ENCODE measurements at regions not wholly inside any gene's neighbourhood (a gene's known extent, or its start where the extent isn't known, plus 50 kb on each side); places are given as distances from the start of the nearest gene placed in this dataset.

GRCh38 chr2:150020221-150020620 is 432.6 kb upstream of the MMADHC start:
- Mint-ChIP-seq H3K4me1 (no peaks in the 10 kb centered on the region), H3K4me3 (no peak overlapping the region), H3K9me3 (peaks cover 0 to 1% (median 0%) of the 10 kb centered on the region in 7 donors), H3K27me3 (peaks cover 4% of the 10 kb centered on the region), H3K36me3 (no peaks in the 10 kb centered on the region), H3K27ac (no peak overlapping the region)
- H3K27me3 ChIP-seq (ENCODE audit: control insufficient read depth, insufficient read depth, low read length) = no peaks in the 10 kb centered on the region
- ATAC-seq (ENCODE audit: low read depth in 2 of 2) (no peak), DNase-seq (no peak)
- no peaks in the 10 kb centered on the region for H3K36me3 ChIP-seq (ENCODE audit: control insufficient read depth, insufficient read depth, low read length)
- no peak overlapping the region for H3K4me3 ChIP-seq (ENCODE audit: low read depth, low read length)
- no peaks in the 10 kb centered on the region for H3K9me3 ChIP-seq (ENCODE audit: control insufficient read depth in 2 of 2, low read length in 2 of 2)
- H3K27ac ChIP-seq (ENCODE audit: insufficient read depth, low read length, poor library complexity, severe bottlenecking) = no peak overlapping the region
- H3K4me1 ChIP-seq (ENCODE audit: control insufficient read depth, insufficient read depth, low read length, poor library complexity, severe bottlenecking) = no peaks in the 10 kb centered on the region

- H3K4me1 ChIP-seq (ENCODE audit: control insufficient read depth, insufficient read depth, low read length, poor library complexity, severe bottlenecking) = no peaks in the 10 kb centered on the region
- Mint-ChIP-seq H3K36me3 (no peaks in the 10 kb centered on the region), H3K27me3 (peaks cover 4% of the 10 kb centered on the region), H3K9me3 (peaks cover 0 to 4% (median 0%) of the 10 kb centered on the region in 7 donors), H3K4me1 (no peaks in the 10 kb centered on the region), H3K27ac (no peak overlapping the region), H3K4me3 (no peak overlapping the region)
- no peak overlapping the region for H3K27ac ChIP-seq (ENCODE audit: insufficient read depth, low read length, poor library complexity, severe bottlenecking)
- no peaks in the 10 kb centered on the region for H3K36me3 ChIP-seq (ENCODE audit: control insufficient read depth, insufficient read depth, low read length)
- H3K9me3 ChIP-seq (ENCODE audit: control insufficient read depth in 2 of 2, low read length in 2 of 2) = no peaks in the 10 kb centered on the region
- no peak overlapping the region for H3K4me3 ChIP-seq (ENCODE audit: low read depth, low read length)
- H3K27me3 ChIP-seq (ENCODE audit: control insufficient read depth, insufficient read depth, low read length) = no peaks in the 10 kb centered on the region
- ATAC-seq (ENCODE audit: low read depth in 2 of 2) (no peak), DNase-seq (no peak)
Measured at GRCh38 chr2:150019063-150019462, 431.5 kb upstream of the MMADHC start.

- no peaks in the 10 kb centered on the region for H3K36me3 Mint-ChIP-seq
- DNase-seq (no peak), ATAC-seq (ENCODE audit: low read depth in 2 of 2) (no peak)
- H3K9me3 ChIP-seq (ENCODE audit: control insufficient read depth in 2 of 2, low read length in 2 of 2) = no peaks in the 10 kb centered on the region
- no peaks in the 10 kb centered on the region for H3K27me3 ChIP-seq (ENCODE audit: control insufficient read depth, insufficient read depth, low read length)
- peaks cover 0 to 7% (median 0%) of the 10 kb centered on the region in 7 donors for H3K9me3 Mint-ChIP-seq
- H3K36me3 ChIP-seq (ENCODE audit: control insufficient read depth, insufficient read depth, low read length) = no peaks in the 10 kb centered on the region
- no peaks in the 10 kb centered on the region for H3K4me1 ChIP-seq (ENCODE audit: control insufficient read depth, insufficient read depth, low read length, poor library complexity, severe bottlenecking)
- no peak overlapping the region for H3K27ac Mint-ChIP-seq
- no peaks in the 10 kb centered on the region for H3K4me1 Mint-ChIP-seq
- H3K4me3 ChIP-seq (ENCODE audit: low read depth, low read length) = no peak overlapping the region
- no peaks in the 10 kb centered on the region for H3K27me3 Mint-ChIP-seq
- no peak overlapping the region for H3K27ac ChIP-seq (ENCODE audit: insufficient read depth, low read length, poor library complexity, severe bottlenecking)
- H3K4me3 Mint-ChIP-seq = no peak overlapping the region
Measured at GRCh38 chr2:150012986-150013385, 425.4 kb upstream of the MMADHC start.

GRCh38 chr2:150011161-150011730 is 423.7 kb upstream of the MMADHC start:
- Histone ChIP-seq H3K9me3 (ENCODE audit: control insufficient read depth in 2 of 2, low read length in 2 of 2) (no peaks in the 10 kb centered on the region), H3K4me3 (ENCODE audit: low read depth, low read length) (no peak overlapping the region), H3K4me1 (ENCODE audit: control insufficient read depth, insufficient read depth, low read length, poor library complexity, severe bottlenecking) (no peaks in the 10 kb centered on the region), H3K27me3 (ENCODE audit: control insufficient read depth, insufficient read depth, low read length) (no peaks in the 10 kb centered on the region), H3K36me3 (ENCODE audit: control insufficient read depth, insufficient read depth, low read length) (no peaks in the 10 kb centered on the region), H3K27ac (ENCODE audit: insufficient read depth, low read length, poor library complexity, severe bottlenecking) (no peak overlapping the region)
- peaks cover 0 to 7% (median 0%) of the 10 kb centered on the region in 7 donors for H3K9me3 Mint-ChIP-seq
- no peaks in the 10 kb centered on the region for H3K4me1 Mint-ChIP-seq
- no peak for ATAC-seq (ENCODE audit: low read depth in 2 of 2)
- no peak for DNase-seq
- no peak overlapping the region for H3K4me3 Mint-ChIP-seq
- no peaks in the 10 kb centered on the region for H3K27me3 Mint-ChIP-seq
- no peaks in the 10 kb centered on the region for H3K36me3 Mint-ChIP-seq
- no peak overlapping the region for H3K27ac Mint-ChIP-seq

GRCh38 chr2:150008901-150009300 is 421.3 kb upstream of the MMADHC start:
- Mint-ChIP-seq H3K9me3 (peaks cover 0 to 8% (median 1%) of the 10 kb centered on the region in 7 donors), H3K4me3 (no peak overlapping the region), H3K27me3 (no peaks in the 10 kb centered on the region), H3K4me1 (no peaks in the 10 kb centered on the region), H3K36me3 (no peaks in the 10 kb centered on the region), H3K27ac (no peak overlapping the region)
- Histone ChIP-seq H3K27ac (ENCODE audit: insufficient read depth, low read length, poor library complexity, severe bottlenecking) (no peak overlapping the region), H3K36me3 (ENCODE audit: control insufficient read depth, insufficient read depth, low read length) (no peaks in the 10 kb centered on the region), H3K9me3 (ENCODE audit: control insufficient read depth in 2 of 2, low read length in 2 of 2) (no peaks in the 10 kb centered on the region), H3K4me3 (ENCODE audit: low read depth, low read length) (no peak overlapping the region), H3K27me3 (ENCODE audit: control insufficient read depth, insufficient read depth, low read length) (no peaks in the 10 kb centered on the region), H3K4me1 (ENCODE audit: control insufficient read depth, insufficient read depth, low read length, poor library complexity, severe bottlenecking) (no peaks in the 10 kb centered on the region)
- no peak for DNase-seq
- ATAC-seq (ENCODE audit: low read depth in 2 of 2) = no peak

GRCh38 chr2:150007815-150008430 is 420.3 kb upstream of the MMADHC start:
- ATAC-seq (ENCODE audit: low read depth in 2 of 2) = no peak
- Histone ChIP-seq H3K27me3 (ENCODE audit: control insufficient read depth, insufficient read depth, low read length) (no peaks in the 10 kb centered on the region), H3K9me3 (ENCODE audit: control insufficient read depth in 2 of 2, low read length in 2 of 2) (no peaks in the 10 kb centered on the region), H3K36me3 (ENCODE audit: control insufficient read depth, insufficient read depth, low read length) (no peaks in the 10 kb centered on the region), H3K4me3 (ENCODE audit: low read depth, low read length) (no peak overlapping the region), H3K27ac (ENCODE audit: insufficient read depth, low read length, poor library complexity, severe bottlenecking) (no peak overlapping the region), H3K4me1 (ENCODE audit: control insufficient read depth, insufficient read depth, low read length, poor library complexity, severe bottlenecking) (no peaks in the 10 kb centered on the region)
- H3K4me3 Mint-ChIP-seq = no peak overlapping the region
- H3K9me3 Mint-ChIP-seq = peaks cover 0 to 9% (median 1%) of the 10 kb centered on the region in 7 donors
- H3K36me3 Mint-ChIP-seq = no peaks in the 10 kb centered on the region
- H3K4me1 Mint-ChIP-seq = no peaks in the 10 kb centered on the region
- no peak overlapping the region for H3K27ac Mint-ChIP-seq
- H3K27me3 Mint-ChIP-seq = no peaks in the 10 kb centered on the region
- no peak for DNase-seq

GRCh38 chr2:150006591-150006990 is 419.0 kb upstream of the MMADHC start:
- Mint-ChIP-seq H3K27ac (no peak overlapping the region), H3K4me3 (no peak overlapping the region), H3K9me3 (peaks cover 0 to 6% (median 0%) of the 10 kb centered on the region in 7 donors), H3K36me3 (no peaks in the 10 kb centered on the region), H3K4me1 (no peaks in the 10 kb centered on the region), H3K27me3 (no peaks in the 10 kb centered on the region)
- H3K27ac ChIP-seq (ENCODE audit: insufficient read depth, low read length, poor library complexity, severe bottlenecking) = no peak overlapping the region
- ATAC-seq (ENCODE audit: low read depth in 2 of 2) (no peak), DNase-seq (no peak)
- H3K27me3 ChIP-seq (ENCODE audit: control insufficient read depth, insufficient read depth, low read length) = no peaks in the 10 kb centered on the region
- H3K9me3 ChIP-seq (ENCODE audit: control insufficient read depth in 2 of 2, low read length in 2 of 2) = no peaks in the 10 kb centered on the region
- H3K4me1 ChIP-seq (ENCODE audit: control insufficient read depth, insufficient read depth, low read length, poor library complexity, severe bottlenecking) = no peaks in the 10 kb centered on the region
- H3K36me3 ChIP-seq (ENCODE audit: control insufficient read depth, insufficient read depth, low read length) = no peaks in the 10 kb centered on the region
- no peak overlapping the region for H3K4me3 ChIP-seq (ENCODE audit: low read depth, low read length)

GRCh38 chr2:150003544-150003943 is 416.0 kb upstream of the MMADHC start:
- no peaks in the 10 kb centered on the region for H3K4me1 ChIP-seq (ENCODE audit: control insufficient read depth, insufficient read depth, low read length, poor library complexity, severe bottlenecking)
- DNase-seq = no peak
- no peak overlapping the region for H3K27ac ChIP-seq (ENCODE audit: insufficient read depth, low read length, poor library complexity, severe bottlenecking)
- ATAC-seq (ENCODE audit: low read depth in 2 of 2) = no peak
- H3K27me3 Mint-ChIP-seq = no peaks in the 10 kb centered on the region
- H3K27me3 ChIP-seq (ENCODE audit: control insufficient read depth, insufficient read depth, low read length) = no peaks in the 10 kb centered on the region
- no peak overlapping the region for H3K4me3 Mint-ChIP-seq
- no peak overlapping the region for H3K27ac Mint-ChIP-seq
- H3K9me3 ChIP-seq (ENCODE audit: control insufficient read depth in 2 of 2, low read length in 2 of 2) = no peaks in the 10 kb centered on the region
- no peaks in the 10 kb centered on the region for H3K4me1 Mint-ChIP-seq
- no peaks in the 10 kb centered on the region for H3K36me3 ChIP-seq (ENCODE audit: control insufficient read depth, insufficient read depth, low read length)
- H3K9me3 Mint-ChIP-seq = peaks cover 0 to 8% (median 0%) of the 10 kb centered on the region in 7 donors
- no peaks in the 10 kb centered on the region for H3K36me3 Mint-ChIP-seq
- no peak overlapping the region for H3K4me3 ChIP-seq (ENCODE audit: low read depth, low read length)
